ENCODE measurements at regions not wholly inside any gene's neighbourhood (a gene's known extent, or its start where the extent isn't known, plus 50 kb on each side); places are given as distances from the start of the nearest gene placed in this dataset.

- Histone ChIP-seq H3K4me1 (ENCODE audit: insufficient read depth) (peaks cover 8% of the 10 kb centered on the region), H3K9me2 (replicated peaks; ENCODE audit: insufficient read depth) (no peaks in the 10 kb centered on the region), H3K36me3 (replicated peaks; ENCODE audit: insufficient read depth, low read depth) (no peaks in the 10 kb centered on the region), H4K20me1 (ENCODE audit: insufficient read depth, poor library complexity, severe bottlenecking) (no peaks in the 10 kb centered on the region), H3K9me3 (ENCODE audit: low read depth) (no peaks in the 10 kb centered on the region), H2AFZ (no peak overlapping the region), H3K79me2 (no peaks in the 10 kb centered on the region), H3K27ac (no peak overlapping the region), H3K4me3 (no peak overlapping the region), H3K27me3 (no peaks in the 10 kb centered on the region), H3K4me2 (no peak overlapping the region)
- WGBS (ENCODE audit: low lambda C conversion rate, missing lambda C conversion rate): 69% methylated on average over 3 of the region's 3 CpGs
- no peak for DNase-seq (ENCODE audit: low spot score)
- TF ChIP-seq EZH2phosphoT487 (IDR thresholded peaks at IDR 0.05; ENCODE audit: low read depth, severe bottlenecking, unreplicated experiment) (no peak), EZH2 (IDR thresholded peaks at IDR 0.05; ENCODE audit: borderline replicate concordance) (no peak), CTCF (IDR thresholded peaks at IDR 0.05; ENCODE audit: poor library complexity) (no peak)
Observed at GRCh38 chr5:56468277-56468676, 235.1 kb upstream of the ANKRD55 start.

- 72% methylated on average over 5 of the region's 5 CpGs for WGBS (ENCODE audit: low lambda C conversion rate, missing lambda C conversion rate)
- peaks cover 8% of the 10 kb centered on the region for H3K4me1 ChIP-seq (ENCODE audit: insufficient read depth)
- no peaks in the 10 kb centered on the region for H3K79me2 ChIP-seq
Observed at GRCh38 chr5:56467176-56467717, 234.1 kb upstream of the ANKRD55 start.

GRCh38 chr5:56466136-56466816 is 233.1 kb upstream of the ANKRD55 start:
- H3K4me3 ChIP-seq: no peak overlapping the region
- no peaks in the 10 kb centered on the region for H3K9me2 ChIP-seq (replicated peaks; ENCODE audit: insufficient read depth)
- TF ChIP-seq EZH2 (IDR thresholded peaks at IDR 0.05; ENCODE audit: borderline replicate concordance) (no peak), CTCF (IDR thresholded peaks at IDR 0.05; ENCODE audit: poor library complexity) (no peak)
- H4K20me1 ChIP-seq (ENCODE audit: insufficient read depth, poor library complexity, severe bottlenecking): no peaks in the 10 kb centered on the region
- no peak for DNase-seq (ENCODE audit: low spot score)
- H3K27ac ChIP-seq: peak overlapping the region; percentile 49
- H3K4me2 ChIP-seq: no peak overlapping the region
- H3K4me1 ChIP-seq (ENCODE audit: insufficient read depth): peaks cover 8% of the 10 kb centered on the region
- no peaks in the 10 kb centered on the region for H3K79me2 ChIP-seq
- H3K9me3 ChIP-seq (ENCODE audit: low read depth): no peaks in the 10 kb centered on the region
- no peak overlapping the region for H2AFZ ChIP-seq
- no peaks in the 10 kb centered on the region for H3K36me3 ChIP-seq (replicated peaks; ENCODE audit: insufficient read depth, low read depth)
- H3K27me3 ChIP-seq: no peaks in the 10 kb centered on the region
- WGBS (ENCODE audit: low lambda C conversion rate, missing lambda C conversion rate): 97% methylated on average over 7 of the region's 7 CpGs

More at GRCh38 chr5:56467176-56467717, 234.1 kb upstream of the ANKRD55 start:
- no peak for TF ChIP-seq EZH2phosphoT487 (IDR thresholded peaks at IDR 0.05; ENCODE audit: low read depth, severe bottlenecking, unreplicated experiment)
- TF ChIP-seq EZH2 (IDR thresholded peaks at IDR 0.05; ENCODE audit: borderline replicate concordance): no peak
- TF ChIP-seq CTCF (IDR thresholded peaks at IDR 0.05; ENCODE audit: poor library complexity): no peak
- no peaks in the 10 kb centered on the region for H4K20me1 ChIP-seq (ENCODE audit: insufficient read depth, poor library complexity, severe bottlenecking)
- H3K9me2 ChIP-seq (replicated peaks; ENCODE audit: insufficient read depth): no peaks in the 10 kb centered on the region
- H3K27ac ChIP-seq: no peak overlapping the region
- H2AFZ ChIP-seq: no peak overlapping the region
- H3K4me2 ChIP-seq: no peak overlapping the region
- no peaks in the 10 kb centered on the region for H3K9me3 ChIP-seq (ENCODE audit: low read depth)
- no peak for DNase-seq (ENCODE audit: low spot score)
- H3K27me3 ChIP-seq: no peaks in the 10 kb centered on the region
- H3K36me3 ChIP-seq (replicated peaks; ENCODE audit: insufficient read depth, low read depth): no peaks in the 10 kb centered on the region
- H3K4me3 ChIP-seq: no peak overlapping the region
